ENCODE measurements at regions not wholly inside any gene's neighbourhood (a gene's known extent, or its start where the extent isn't known, plus 50 kb on each side); places are given as distances from the start of the nearest gene placed in this dataset.

DNA sequence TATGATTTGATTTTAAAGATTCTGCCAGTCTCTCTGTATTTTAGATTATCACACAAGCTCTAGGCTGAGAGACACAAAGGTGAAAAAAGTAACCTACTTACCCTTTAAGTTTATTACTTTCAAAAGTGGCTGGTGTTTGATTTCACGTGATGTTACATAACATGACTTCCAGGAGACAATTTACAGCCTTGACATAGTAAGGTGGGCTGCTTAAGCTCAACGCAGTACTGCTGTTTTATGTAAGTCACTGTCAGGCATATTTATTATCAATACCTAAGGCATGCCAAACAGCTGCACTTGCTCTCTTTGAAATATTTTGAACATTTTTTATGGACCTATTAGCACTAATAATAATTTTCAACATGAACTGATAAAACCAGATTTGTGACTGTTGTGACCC is 451.5 kb upstream of the FAM241A start:
- no peak for DNase-seq (ENCODE audit: low read depth in 2 of 3, low spot score in 2 of 3)

DNA sequence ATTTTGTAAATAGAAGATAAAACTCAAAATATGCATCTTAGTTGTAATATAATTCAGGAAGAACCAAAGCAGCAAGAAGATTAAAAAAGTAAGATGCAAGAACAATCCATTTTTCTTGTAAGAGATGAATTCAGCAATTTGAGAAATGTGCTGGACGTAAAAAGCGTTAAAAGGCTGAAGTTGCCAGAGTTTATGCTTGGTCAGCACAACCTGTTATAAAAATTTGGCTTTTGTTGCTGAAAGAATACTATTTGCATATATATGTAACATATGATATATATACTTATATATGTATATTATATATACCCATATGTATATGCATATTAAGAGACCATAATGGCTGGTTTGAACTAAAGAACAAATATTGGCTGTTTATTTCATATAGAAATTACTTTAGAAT is 449.6 kb upstream of the FAM241A start:
- DNase-seq (ENCODE audit: low read depth in 2 of 3, low spot score in 2 of 3): no peak

GRCh38 chr4:111696505-111696904 is 448.7 kb upstream of the FAM241A start:
- DNase-seq (ENCODE audit: low read depth in 2 of 3, low spot score in 2 of 3): no peak

DNA sequence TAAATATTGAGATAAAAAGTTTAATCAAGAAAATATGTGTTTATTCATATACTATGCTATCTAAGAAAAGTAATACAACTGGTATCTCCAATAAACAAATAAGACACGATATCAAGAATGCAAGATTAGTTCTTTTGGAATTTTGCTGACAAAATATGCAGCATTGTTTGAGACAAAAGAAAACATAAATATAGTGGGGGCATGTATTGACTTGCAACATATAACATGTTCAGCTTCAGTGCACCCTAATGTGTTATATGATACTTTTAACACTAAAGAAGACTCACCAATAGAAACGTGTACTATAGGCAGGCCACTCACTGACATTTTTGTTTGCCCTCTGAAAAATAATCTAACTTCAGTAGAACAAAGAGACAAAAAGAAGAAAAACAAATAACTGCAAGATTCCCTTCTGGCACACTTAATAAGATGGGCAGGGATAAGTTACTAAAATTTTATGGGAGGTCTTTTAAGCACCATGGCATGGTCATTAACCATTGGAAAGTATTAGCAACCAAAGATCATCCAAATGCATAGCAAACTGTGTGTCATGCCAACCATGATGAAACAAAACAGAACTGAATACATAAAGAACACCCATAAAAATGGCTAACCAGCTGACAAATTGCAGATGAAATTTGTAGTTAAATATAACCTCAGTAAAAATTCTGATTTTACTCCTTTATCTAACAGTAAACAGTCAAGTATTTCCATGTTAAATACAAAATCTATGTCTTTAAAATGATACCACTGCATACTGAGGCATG is 447.9 kb upstream of the FAM241A start:
- DNase-seq (ENCODE audit: low read depth in 2 of 3, low spot score in 2 of 3): no peak

GRCh38 chr4:111698361-111698760 is 446.9 kb upstream of the FAM241A start:
- DNase-seq (ENCODE audit: low read depth in 2 of 3, low spot score in 2 of 3): no peak

- no peak for DNase-seq (ENCODE audit: low read depth in 2 of 3, low spot score in 2 of 3)
Measured at GRCh38 chr4:111699165-111699564, 446.1 kb upstream of the FAM241A start.

- no peak for DNase-seq (ENCODE audit: low read depth in 2 of 3, low spot score in 2 of 3)
Measured at GRCh38 chr4:111701102-111701501, 444.2 kb upstream of the FAM241A start.

DNA sequence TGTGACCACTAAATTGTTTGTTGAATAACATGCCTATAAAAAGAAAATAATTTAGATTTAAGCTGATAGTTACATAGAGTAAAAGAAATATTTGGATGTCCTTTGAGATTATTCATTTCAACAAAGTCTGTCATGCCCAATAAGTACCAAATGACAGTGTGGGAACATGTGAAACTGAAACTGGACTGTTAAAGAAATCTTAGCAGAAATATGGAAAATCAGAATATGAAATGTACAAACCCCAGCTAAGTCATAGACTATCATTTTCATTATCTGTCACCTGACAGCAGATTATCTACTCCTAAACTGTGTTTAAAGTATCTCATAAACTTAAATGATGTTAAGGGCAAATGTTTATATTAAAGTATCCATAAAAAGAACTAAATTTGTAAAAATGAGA is 437.8 kb upstream of the FAM241A start:
- no peak for DNase-seq (ENCODE audit: low read depth in 2 of 3, low spot score in 2 of 3)

DNA sequence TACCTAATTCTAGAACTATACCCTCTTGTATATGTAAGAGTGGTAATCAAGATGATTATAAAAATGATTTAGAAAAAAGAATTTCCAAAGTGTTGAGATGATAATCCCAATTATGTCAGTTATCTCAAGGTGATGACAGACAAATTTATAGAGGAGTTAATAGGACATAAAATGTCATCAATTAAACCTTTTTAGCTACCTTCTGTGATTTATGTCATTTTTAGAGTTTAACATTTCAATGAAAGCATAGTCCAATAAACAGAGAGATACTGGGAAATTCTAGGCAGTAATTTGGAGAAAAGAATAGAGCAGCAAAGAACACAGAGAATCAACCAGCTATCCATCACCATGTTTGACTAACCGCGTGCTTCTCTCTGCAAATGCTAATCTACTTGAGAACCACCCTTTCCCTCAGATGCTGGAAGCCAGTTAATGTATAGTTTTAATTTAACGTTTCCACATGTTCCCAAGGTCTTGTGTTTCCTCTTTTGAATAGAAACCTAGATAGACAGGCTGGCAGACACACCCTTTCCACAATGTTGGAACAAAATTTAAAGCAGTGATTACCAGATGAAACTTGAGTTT is 433.1 kb upstream of the FAM241A start:
- no peak for DNase-seq (ENCODE audit: low read depth in 2 of 3, low spot score in 2 of 3)

GRCh38 chr4:111713276-111713675 is 432.0 kb upstream of the FAM241A start:
- DNase-seq (ENCODE audit: low read depth in 2 of 3, low spot score in 2 of 3): no peak

DNA sequence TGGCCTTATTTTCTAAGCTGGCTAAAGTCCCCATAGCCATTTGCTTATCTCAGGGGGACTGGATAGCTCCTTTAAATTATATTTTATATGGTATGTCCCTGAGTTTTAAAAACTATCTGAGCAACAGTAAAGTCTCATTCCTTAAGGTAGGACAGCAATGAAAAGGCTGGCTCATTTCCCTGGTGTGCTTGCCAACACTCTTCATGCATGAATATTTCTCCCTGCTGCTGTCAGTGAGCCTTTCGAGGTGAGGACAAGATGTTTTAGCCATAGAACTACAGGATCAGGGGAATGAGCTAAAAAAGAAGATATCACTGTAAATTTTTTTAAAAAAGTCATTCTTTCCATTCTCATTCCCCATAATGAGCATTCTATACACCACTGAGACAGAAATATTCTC is 427.3 kb upstream of the FAM241A start:
- no peak for DNase-seq (ENCODE audit: low read depth in 2 of 3, low spot score in 2 of 3)

GRCh38 chr4:111718763-111719559 is 426.3 kb upstream of the FAM241A start:
- no peak for DNase-seq (ENCODE audit: low read depth in 2 of 3, low spot score in 2 of 3)

DNA sequence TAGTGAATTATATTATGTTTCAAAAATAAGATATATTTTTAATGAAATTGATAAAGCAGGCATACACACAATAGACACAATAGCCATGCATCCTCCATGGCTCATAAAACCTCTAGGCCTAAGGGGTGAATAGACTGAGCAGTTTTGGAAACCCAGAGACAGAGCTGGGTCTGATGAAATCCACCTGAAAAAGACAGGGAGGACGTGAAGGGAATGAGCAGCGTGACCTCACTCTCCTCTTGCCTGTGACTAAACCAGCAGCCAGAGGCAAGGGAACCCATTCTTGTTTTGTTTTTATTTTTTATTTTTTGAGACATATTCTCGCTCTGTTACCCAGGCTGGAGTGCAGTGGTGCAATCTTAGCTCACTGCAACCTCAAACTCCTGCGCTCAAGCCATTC is 424.4 kb upstream of the FAM241A start:
- DNase-seq (ENCODE audit: low read depth in 2 of 3, low spot score in 2 of 3): no peak

- DNase-seq (ENCODE audit: low read depth in 2 of 3, low spot score in 2 of 3): no peak
Measured at GRCh38 chr4:111722213-111722720, 423.0 kb upstream of the FAM241A start.

DNA sequence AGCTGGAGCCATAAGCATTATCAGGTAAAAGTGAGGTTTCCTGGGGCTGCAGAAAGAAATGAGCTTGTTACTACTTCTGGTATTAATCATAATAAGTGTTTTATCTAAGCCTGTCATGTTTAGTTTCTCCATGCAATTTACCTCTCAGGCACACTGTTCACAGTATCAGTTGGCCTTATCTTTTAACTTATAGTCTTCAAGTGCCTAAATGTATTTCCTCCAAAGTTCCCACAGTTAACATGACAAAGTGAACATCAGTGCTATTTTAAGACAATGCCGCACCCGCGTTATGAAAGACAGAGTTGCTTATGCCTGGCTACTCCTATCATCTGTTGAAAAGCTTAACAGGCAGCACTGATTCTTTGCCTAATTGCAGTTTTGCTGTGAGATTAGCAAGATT is 408.7 kb upstream of the FAM241A start:
- no peak for DNase-seq (ENCODE audit: low read depth in 2 of 3, low spot score in 2 of 3)

DNA sequence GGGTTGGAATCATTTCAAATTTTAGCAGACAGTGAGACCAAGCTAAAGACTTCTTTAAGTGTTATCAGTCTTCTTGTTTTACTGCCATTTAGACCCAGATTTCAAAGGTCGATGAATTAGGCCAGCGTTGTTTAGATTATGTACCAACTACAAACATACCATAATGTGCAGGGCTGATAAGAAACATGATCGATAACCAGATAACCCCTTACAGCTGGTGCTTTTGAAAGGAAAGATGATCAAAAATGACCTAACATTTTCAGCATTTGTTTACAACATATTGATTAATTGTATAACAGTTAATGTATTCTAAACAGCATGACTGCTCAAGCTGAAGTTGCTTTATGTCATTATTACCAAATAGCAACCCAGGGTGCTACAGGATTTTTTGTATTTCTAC is 400.4 kb upstream of the FAM241A start:
- DNase-seq (ENCODE audit: low read depth in 2 of 3, low spot score in 2 of 3): no peak

DNA sequence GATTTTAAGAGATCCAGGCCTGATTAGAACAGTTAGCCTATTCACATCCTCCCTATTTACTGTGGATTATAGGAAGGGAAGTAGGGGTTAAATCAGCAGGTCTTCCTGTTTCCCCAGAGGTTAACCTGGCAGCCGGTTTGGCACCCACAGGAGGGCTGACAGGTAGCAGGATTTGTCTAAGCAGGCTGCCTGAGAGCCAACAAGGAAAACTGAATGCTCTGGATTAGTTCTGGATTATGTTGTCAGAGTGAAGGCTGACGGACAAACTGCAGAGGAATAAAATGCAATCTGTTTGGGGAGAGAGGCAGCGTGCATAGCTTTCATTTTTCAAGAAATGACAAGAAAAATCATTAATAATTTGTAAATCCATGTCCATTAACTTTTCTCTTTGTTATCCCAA is 397.1 kb upstream of the FAM241A start:
- no peak for DNase-seq (ENCODE audit: low read depth in 2 of 3, low spot score in 2 of 3)

- no peak for DNase-seq (ENCODE audit: low read depth in 2 of 3, low spot score in 2 of 3)
Measured at GRCh38 chr4:111754003-111754402, 391.3 kb upstream of the FAM241A start.

GRCh38 chr4:111755571-111755970 is 389.7 kb upstream of the FAM241A start:
- no peak for DNase-seq (ENCODE audit: low read depth in 2 of 3, low spot score in 2 of 3)

GRCh38 chr4:111761531-111761930 is 383.7 kb upstream of the FAM241A start:
- DNase-seq (ENCODE audit: low read depth in 2 of 3, low spot score in 2 of 3): no peak

DNA sequence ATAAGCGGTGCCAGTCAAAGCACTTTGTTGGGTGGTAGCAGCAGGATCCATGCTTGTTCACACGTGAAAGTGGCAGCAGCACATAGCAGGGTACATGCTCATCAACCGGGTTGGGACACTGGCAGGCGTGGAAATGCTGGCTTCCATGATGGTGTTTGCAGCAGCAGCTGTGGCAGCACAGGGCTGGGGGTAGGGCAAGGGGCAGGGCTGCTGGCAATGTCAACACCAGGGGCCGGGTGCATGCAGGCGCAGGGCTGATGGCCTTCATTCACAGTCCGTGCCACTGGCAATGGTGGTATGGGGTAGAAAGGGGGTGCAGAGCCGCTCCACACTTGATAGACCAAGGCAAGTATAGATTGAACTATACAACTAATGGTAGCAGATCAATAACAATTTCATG is 374.7 kb upstream of the FAM241A start:
- no peak for DNase-seq (ENCODE audit: low read depth in 2 of 3, low spot score in 2 of 3)

DNA sequence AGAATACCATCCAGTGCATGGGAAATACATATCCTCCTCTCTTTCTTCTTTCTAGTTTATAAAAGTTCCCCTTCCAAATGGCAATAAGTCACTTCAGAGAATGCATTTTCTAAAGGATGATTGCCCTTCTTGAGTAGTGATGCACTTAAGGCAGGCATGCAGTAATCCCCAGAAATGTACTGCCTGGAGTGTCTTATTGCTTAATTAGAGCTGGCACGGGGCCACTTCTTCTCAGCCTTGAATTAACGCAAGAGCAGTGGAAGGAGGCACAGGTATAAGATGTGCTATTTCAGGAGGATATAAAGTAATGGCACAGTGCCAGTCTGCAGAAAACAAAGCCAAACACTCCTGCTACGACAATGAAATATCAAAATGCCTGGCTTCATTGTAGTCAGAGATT is 371.4 kb upstream of the FAM241A start:
- no peak for DNase-seq (ENCODE audit: low read depth in 2 of 3, low spot score in 2 of 3)

All from activated CD8-positive, alpha-beta memory T cell treated with anti-CD3 and anti-CD28 coated beads for 48 hours (primary cell).